Sigmoid colon (tissue), 3 donors: ENCODE measurements at regions not wholly inside any gene's neighbourhood (a gene's known extent, or its start where the extent isn't known, plus 50 kb on each side); places are given as distances from the start of the nearest gene placed in this dataset.

ENCODE experiments used
- POLR2A ChIP-seq, 2 donors: fragments of 450-650 bp; IDR thresholded peaks; one replicate each; pipeline ENCODE4 v1.6.1; 2016; ENCODE audit warnings: antibody characterized with exemption in 2 of 2, mild to moderate bottlenecking in 2 of 2, moderate library complexity in 2 of 2
- TF ChIP-seq, protein P1 (sequence below), 4 experiments: fragments of 450-650 bp in 3 of 4; fragments of 200-600 bp in 1 of 4; IDR thresholded peaks; one replicate each; pipeline ENCODE4 v1.5.1; 2016 to 2019; ENCODE audit warnings: antibody characterized with exemption in 4 of 4, mild to moderate bottlenecking in 3 of 4, moderate library complexity in 2 of 4

DNA sequence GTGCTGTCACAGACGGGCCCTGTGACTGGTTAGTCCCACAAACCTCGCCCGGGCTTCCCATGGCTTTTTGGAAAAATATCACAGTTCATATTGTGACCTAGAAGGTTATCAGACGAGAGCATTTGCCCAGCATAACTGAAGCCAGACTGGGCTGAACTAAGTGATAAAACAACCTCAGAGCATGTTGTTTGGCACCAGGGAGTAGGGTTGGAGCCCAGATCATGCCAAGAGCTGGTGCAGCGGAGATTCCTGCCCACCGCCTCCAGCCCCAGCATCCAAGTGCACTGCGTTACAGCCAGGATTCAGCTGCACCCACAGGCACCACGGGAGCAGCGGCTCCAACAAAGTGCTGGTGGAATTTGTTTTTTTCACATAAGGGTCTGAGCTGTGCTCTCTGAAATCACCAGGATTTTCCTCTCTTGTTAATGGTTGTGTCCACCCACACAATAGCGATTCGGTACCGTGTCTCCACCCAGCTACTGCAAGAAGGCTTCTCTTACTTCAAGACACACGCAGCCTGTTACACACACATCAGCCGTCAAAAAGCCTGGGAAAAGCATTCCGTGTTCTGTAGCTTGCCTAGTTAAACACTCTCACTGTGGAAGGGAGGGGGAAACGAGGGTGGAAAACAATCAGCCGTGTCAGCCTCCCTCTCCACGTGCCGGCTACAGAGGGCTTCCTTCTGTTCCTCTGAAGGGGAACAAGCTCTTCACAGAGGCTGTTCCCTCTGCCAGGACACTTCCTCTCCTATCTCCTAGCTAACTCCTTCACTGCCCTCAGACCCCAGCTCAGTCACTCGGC is 273.8 kb downstream of the C16orf95 start:
- TF ChIP-seq, protein P1, sequence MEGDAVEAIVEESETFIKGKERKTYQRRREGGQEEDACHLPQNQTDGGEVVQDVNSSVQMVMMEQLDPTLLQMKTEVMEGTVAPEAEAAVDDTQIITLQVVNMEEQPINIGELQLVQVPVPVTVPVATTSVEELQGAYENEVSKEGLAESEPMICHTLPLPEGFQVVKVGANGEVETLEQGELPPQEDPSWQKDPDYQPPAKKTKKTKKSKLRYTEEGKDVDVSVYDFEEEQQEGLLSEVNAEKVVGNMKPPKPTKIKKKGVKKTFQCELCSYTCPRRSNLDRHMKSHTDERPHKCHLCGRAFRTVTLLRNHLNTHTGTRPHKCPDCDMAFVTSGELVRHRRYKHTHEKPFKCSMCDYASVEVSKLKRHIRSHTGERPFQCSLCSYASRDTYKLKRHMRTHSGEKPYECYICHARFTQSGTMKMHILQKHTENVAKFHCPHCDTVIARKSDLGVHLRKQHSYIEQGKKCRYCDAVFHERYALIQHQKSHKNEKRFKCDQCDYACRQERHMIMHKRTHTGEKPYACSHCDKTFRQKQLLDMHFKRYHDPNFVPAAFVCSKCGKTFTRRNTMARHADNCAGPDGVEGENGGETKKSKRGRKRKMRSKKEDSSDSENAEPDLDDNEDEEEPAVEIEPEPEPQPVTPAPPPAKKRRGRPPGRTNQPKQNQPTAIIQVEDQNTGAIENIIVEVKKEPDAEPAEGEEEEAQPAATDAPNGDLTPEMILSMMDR (IDR thresholded peaks at IDR 0.05), result no peak
- no peak for TF ChIP-seq POLR2A (IDR thresholded peaks at IDR 0.05)
